ENCODE measurements at regions not wholly inside any gene's neighbourhood (a gene's known extent, or its start where the extent isn't known, plus 50 kb on each side); places are given as distances from the start of the nearest gene placed in this dataset.

GRCh38 chr14:87879389-87879788 lies 113.6 kb downstream of the GALC start:
- no peak for DNase-seq

GRCh38 chr14:87878959-87879358 lies 114.0 kb downstream of the GALC start:
- DNase-seq = no peak

GRCh38 chr14:87877877-87878276 lies 115.1 kb downstream of the GALC start:
- no peak for DNase-seq

GRCh38 chr14:87874676-87875075 lies 118.3 kb downstream of the GALC start:
- DNase-seq = no peak

DNA sequence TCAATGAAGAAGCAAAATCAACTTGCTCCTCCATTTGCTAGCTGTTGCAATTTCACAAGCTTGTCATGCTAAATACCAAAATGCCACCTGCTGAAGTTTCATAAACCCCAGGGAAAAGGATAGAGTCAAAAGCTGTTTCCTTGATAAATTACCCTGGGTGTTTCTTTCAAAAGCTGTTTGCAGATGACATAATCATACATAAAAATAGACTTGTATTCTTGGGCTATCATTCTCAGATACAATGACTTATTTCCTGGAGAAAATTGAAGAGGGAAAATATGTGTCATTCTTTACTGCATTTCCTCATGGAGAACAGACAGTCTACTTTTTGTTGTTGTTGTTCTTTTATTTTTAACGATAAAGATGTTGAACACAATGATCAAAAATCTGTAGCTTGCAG lies 119.2 kb downstream of the GALC start:
- no peak for DNase-seq

DNA sequence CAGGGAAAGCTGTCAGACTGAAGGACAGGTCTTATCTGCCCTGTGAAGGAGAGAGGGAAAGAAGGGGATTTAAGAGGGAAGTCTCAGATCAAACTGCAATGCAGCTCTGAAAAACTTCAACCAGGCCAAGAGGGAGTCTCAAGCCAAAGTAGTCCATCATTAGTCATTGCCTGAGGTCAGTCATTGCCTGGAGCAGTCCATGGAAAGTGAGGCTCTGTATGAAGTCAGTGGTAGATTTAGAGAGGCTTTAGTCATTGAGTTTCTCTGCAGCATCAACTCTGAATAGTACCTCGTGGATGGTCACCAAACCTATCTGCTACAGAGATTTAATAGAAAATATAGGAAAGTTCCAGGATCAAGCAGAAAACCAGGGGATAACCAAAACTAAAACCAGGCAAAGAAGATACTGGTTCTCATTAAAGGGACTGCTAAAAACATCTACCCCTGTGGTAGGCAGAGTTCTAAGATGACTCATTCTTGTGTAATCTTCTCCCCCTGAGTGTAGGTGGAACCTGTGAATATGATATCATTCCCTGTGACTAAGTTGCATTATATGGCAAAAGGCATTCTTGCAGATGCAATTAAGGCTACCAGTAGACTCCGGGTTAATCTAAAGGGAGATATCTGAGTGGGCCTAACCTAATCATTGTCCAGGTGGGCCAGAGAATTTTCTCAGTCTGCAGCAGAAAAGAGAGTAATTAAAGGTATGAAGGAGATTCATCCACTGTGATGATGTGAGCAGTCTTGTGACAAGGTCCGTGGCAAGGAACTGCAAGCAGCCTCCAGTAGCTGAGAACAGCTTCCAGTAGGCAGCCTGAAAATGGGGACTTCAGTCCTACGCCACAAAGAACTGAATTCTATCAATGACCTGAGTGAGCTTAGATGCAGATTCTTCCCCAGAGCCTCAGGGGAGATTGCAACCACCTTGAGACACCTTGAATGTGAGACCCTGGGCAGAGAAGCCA lies 123.1 kb downstream of the GALC start:
- peak; percentile 10 for DNase-seq

GRCh38 chr14:87868920-87869319 lies 124.1 kb downstream of the GALC start:
- DNase-seq = no peak

DNA sequence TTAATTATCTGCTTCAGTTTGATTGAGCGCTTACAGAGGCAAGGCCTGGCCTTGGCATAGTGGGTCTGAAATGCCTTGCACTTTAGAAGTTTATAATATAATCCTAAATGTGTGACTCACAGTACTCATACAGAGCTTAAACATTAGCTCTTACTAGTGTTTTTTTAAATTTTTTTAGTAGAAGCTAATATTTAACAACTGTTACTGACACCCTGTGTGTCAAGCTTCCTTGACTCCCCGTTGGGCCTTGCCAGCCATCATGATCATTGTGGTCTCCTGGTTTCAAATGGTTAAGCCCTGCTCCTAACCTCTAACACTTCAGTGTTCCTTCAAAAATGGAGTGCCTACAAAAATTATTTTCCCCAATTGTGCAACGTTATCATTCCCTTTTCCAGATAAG lies 126.9 kb downstream of the GALC start:
- no peak for DNase-seq

GRCh38 chr14:87864356-87865270 lies 128.4 kb downstream of the GALC start:
- DNase-seq = no peak

GRCh38 chr14:87863047-87863446 lies 129.9 kb downstream of the GALC start:
- DNase-seq = no peak

- no peak for DNase-seq
Measured at GRCh38 chr14:87852107-87852506, 140.9 kb downstream of the GALC start.

GRCh38 chr14:87851190-87851589 lies 141.8 kb downstream of the GALC start:
- no peak for DNase-seq

GRCh38 chr14:87847216-87847755 lies 145.7 kb downstream of the GALC start:
- no peak for DNase-seq

DNA sequence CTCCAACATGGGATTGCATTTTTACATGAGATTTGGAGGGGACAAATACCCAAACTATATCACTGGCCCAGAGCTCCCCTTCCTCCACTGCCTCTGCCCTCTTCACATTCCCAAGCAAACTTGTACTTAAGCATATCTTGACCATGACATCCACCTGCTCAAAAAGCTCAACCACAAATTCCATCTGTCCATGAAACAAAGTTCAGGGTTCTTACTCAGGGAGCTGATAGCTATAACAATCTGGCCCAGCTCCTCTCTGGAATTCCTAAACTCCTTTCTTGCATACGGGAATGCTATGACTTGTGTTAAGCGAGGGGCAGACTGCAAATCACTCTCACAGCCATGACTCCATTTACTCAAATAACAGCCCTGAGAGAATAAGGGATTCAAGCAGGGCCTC lies 152.1 kb downstream of the GALC start:
- DNase-seq = no peak

- no peak for DNase-seq
Measured at GRCh38 chr14:87838931-87839330, 154.1 kb downstream of the GALC start.

- DNase-seq = no peak
Measured at GRCh38 chr14:87837296-87837695, 155.7 kb downstream of the GALC start.

DNA sequence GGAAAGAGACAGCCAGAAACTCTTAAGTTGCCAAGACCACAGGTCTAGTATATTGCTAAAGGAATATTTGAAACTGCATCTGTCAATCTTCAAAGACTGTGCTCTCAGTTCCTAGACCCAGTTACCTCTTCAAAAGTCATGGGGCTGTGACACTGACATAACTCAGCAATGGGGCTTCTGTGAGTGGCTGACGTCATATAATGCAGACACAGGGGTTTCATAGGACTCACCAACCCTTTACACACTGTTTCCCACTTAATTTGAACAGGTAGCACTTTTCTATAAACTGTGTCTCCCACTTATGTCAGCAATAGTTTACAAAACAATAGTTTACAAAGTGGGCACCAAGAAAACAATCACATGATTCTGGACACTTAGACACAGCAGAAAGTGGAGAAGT lies 158.4 kb downstream of the GALC start:
- DNase-seq = no peak

- DNase-seq = no peak
Measured at GRCh38 chr14:87833026-87833425, 160.0 kb downstream of the GALC start.

DNA sequence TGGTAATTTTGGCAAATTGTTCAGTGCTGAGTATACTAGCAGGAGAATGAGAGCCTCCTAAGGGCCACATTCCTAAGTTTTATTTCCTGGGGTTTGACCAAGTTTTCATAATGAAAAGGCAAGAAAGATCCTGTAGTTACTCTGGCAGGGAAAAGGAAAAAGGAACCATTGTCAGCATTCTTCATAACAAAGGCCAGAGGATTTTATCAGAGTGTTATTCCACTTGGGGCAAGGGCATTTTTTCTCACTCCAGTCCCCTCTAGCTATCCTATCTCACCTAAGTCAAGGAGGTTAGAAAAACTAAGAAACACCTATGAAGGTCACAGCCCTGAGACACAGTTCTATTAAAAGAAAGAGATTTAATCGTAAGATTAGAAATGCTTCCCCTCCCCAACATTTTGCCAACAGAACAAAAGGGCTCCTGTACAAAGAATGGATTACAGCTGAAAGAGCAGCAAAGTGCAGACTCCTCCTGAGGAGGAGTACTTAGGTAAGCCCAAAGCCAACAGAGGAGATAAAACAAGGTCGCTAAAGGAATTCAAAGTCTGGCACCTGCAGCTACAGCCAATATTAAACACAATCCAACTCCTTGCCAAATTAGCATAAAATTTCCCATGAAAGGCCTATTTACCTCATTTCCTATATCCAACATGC lies 162.4 kb downstream of the GALC start:
- no peak for DNase-seq

DNA sequence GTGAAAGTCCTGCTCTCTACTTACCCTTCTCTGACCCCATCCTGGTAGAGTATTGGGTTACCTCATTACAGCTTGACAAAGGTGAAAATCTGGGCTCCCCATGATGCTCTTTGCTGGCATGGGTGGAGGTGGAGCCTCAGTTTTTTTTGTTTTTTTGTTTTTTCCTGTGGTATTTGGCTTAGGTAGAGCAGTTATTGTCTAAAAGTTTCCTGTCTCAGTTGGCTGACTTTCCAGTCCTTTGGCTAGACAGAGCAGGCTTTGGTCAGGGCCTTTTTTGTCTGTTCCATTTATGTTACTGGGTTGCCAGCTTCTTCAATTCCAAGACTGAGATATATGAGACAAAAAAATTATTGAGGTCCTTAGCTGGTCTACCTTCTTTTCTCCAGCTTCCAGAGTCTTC lies 163.4 kb downstream of the GALC start:
- DNase-seq = no peak

- DNase-seq = no peak
Measured at GRCh38 chr14:87824266-87824665, 168.7 kb downstream of the GALC start.

DNA sequence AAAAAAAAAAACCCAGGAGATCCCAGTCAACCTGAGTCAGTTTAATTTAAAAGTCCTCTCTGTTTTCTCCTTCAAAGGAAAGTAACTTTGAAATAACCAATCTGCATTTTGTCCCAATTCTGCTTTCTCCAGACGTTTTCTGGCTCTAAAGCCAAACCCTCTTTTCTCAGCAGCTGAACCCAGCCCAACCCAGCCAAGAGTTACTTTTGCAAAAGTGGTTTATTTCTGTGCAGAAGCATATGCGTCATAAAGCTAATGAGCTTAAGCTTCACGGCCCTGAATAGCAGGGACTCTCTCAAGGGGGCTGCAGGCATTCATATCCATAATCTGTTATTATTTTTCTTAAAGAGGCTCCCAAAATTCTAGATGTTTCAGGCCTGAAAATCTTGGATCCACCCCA lies 176.6 kb downstream of the GALC start:
- DNase-seq = no peak

DNA sequence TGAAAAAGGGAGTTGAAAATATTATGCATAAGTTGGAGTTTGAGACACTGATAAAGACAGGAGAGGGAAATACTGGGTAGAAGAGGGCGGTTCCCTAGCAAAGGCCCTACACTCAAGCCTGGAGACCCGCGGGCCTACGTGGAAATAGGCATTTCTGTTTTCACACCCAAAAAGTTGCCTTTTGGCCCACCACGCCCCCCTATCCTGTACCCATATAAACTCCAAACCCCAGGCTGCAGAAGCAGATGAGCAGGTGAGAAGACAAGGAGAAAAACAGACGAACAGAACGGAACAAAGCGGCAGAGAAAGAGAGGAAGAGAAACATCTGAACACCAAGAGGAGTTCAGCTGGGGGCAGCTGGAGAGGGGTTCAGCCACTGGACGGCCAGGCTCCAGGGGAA lies 177.9 kb downstream of the GALC start:
- DNase-seq = no peak
